WTC11 (cell line): ENCODE measurements at regions not wholly inside any gene's neighbourhood (a gene's known extent, or its start where the extent isn't known, plus 50 kb on each side); places are given as distances from the start of the nearest gene placed in this dataset.

Source experiments
- ATAC-seq: fragments of 200-7000 bp; cut with Tn5 transposase; 2 replicates; pipeline ENCODE4 v1.10.0; 2021; ENCODE audit warnings: mild to moderate bottlenecking, moderate library complexity
- CTCF ChIA-PET: fragments of 300-600 bp; sonication (Branson Sonifier 250); formaldehyde crosslinking; loops from one replicate; lab custom pipeline; 2021; ENCODE audit warnings: antibody characterized with exemption; lab: Charles Lee
- POLR2A ChIA-PET: fragments of 350-600 bp; sonication (Branson Sonifier 250); formaldehyde crosslinking; loops from one replicate; lab custom pipeline; 2021; ENCODE audit warnings: antibody characterized with exemption; lab: Charles Lee
- DNase-seq: peaks from one replicate; pipeline ENCODE4 v3.0.0; 2021; ENCODE audit warnings: low spot score
- H3K27ac Mint-ChIP-seq: 2 replicates; pipeline ENCODE4 v1.8.0; 2021; ENCODE audit warnings: mixed read lengths
- H3K27me3 Mint-ChIP-seq: 2 replicates; pipeline ENCODE4 v1.8.0; 2021; ENCODE audit warnings: low read depth, mild to moderate bottlenecking, moderate library complexity, mixed read lengths
- H3K36me3 Mint-ChIP-seq: 2 replicates; pipeline ENCODE4 v1.8.0; 2021; ENCODE audit warnings: mixed read lengths
- H3K4me1 Mint-ChIP-seq: 2 replicates; pipeline ENCODE4 v1.8.0; 2022; ENCODE audit warnings: mixed read lengths
- H3K4me3 Mint-ChIP-seq: 2 replicates; pipeline ENCODE4 v1.8.0; 2021; ENCODE audit warnings: mild to moderate bottlenecking, moderate library complexity, mixed read lengths
- H3K9me3 Mint-ChIP-seq: 2 replicates; pipeline ENCODE4 v1.8.0; 2021; ENCODE audit warnings: mixed read lengths
- ATF1 ChIP-seq: sonication (generic); formaldehyde crosslinking; IDR thresholded peaks from 2 replicates; pipeline ENCODE4 v1.8.1; 2023; ENCODE audit warnings: mild to moderate bottlenecking, moderate library complexity, missing genetic modification reagents
- EMX1 ChIP-seq: fragments of 250-450 bp; sonication (Bioruptor Pico); IDR thresholded peaks from 2 replicates; pipeline ENCODE4 v1.8.0; 2021; ENCODE audit warnings: mild to moderate bottlenecking
- FOXK1 ChIP-seq: sonication (generic); formaldehyde crosslinking; IDR thresholded peaks from 2 replicates; pipeline ENCODE4 v1.8.0; 2022; ENCODE audit warnings: mild to moderate bottlenecking, moderate library complexity, missing genetic modification reagents
- GABPB1 ChIP-seq: sonication (generic); formaldehyde crosslinking; IDR thresholded peaks from 2 replicates; pipeline ENCODE4 v1.8.1; 2023; ENCODE audit warnings: mild to moderate bottlenecking, missing genetic modification reagents
- NFYB ChIP-seq: sonication (generic); formaldehyde crosslinking; conservative IDR thresholded peaks from 2 replicates; pipeline ENCODE4 v1.8.0; 2022; ENCODE audit warnings: low read depth, missing genetic modification reagents
- OVOL2 ChIP-seq: fragments of 250-450 bp; sonication (Bioruptor Pico); IDR thresholded peaks from 2 replicates; pipeline ENCODE4 v1.9.0; 2021; ENCODE audit warnings: mild to moderate bottlenecking, borderline replicate concordance
- TP53 ChIP-seq: sonication (generic); formaldehyde crosslinking; IDR thresholded peaks from 2 replicates; pipeline ENCODE4 v1.8.1; 2023; ENCODE audit warnings: mild to moderate bottlenecking, missing genetic modification reagents
- ZNF138 ChIP-seq: sonication (generic); formaldehyde crosslinking; conservative IDR thresholded peaks from 2 replicates; pipeline ENCODE4 v1.8.1; 2022; ENCODE audit warnings: mild to moderate bottlenecking, moderate library complexity, missing genetic modification reagents
- ZNF232 ChIP-seq: sonication (generic); formaldehyde crosslinking; IDR thresholded peaks from 2 replicates; pipeline ENCODE4 v1.8.0; 2022; ENCODE audit warnings: mild to moderate bottlenecking, missing genetic modification reagents
- ZNF396 ChIP-seq: fragments of 250-450 bp; sonication (Bioruptor Pico); IDR thresholded peaks from 2 replicates; pipeline ENCODE4 v1.8.0; 2021; ENCODE audit warnings: mild to moderate bottlenecking, moderate library complexity, borderline replicate concordance
- TF ChIP-seq, protein P1 (sequence below): fragments of 250-450 bp; sonication (Bioruptor Pico); conservative IDR thresholded peaks from 2 replicates; pipeline ENCODE4 v1.9.0; 2021; ENCODE audit warnings: mild to moderate bottlenecking
- TF ChIP-seq, protein P2 (sequence below): sonication (generic); formaldehyde crosslinking; IDR thresholded peaks from 2 replicates; pipeline ENCODE4 v1.8.1; 2023; ENCODE audit warnings: mild to moderate bottlenecking, missing genetic modification reagents
- TF ChIP-seq, protein P3 (sequence below): fragments of 250-450 bp; sonication (Bioruptor Pico); IDR thresholded peaks from 2 replicates; pipeline ENCODE4 v2.1.2; 2022; ENCODE audit warnings: mild to moderate bottlenecking, moderate library complexity
- TF ChIP-seq, protein P4 (sequence below): sonication (generic); formaldehyde crosslinking; conservative IDR thresholded peaks from 2 replicates; pipeline ENCODE4 v1.8.1; 2022; ENCODE audit warnings: mild to moderate bottlenecking, missing genetic modification reagents
- TF ChIP-seq, protein P5 (sequence below): sonication (generic); formaldehyde crosslinking; IDR thresholded peaks from 2 replicates; pipeline ENCODE4 v1.8.0; 2022; ENCODE audit warnings: mild to moderate bottlenecking, missing genetic modification reagents
- TF ChIP-seq, protein P6 (sequence below): sonication (generic); formaldehyde crosslinking; IDR thresholded peaks from 2 replicates; pipeline ENCODE4 v1.8.0; 2022; ENCODE audit warnings: missing genetic modification reagents
- TF ChIP-seq, protein P7 (sequence below): sonication (generic); formaldehyde crosslinking; IDR thresholded peaks from 2 replicates; pipeline ENCODE4 v1.8.0; 2022; ENCODE audit warnings: mild to moderate bottlenecking, missing genetic modification reagents
- TF ChIP-seq, protein P8 (sequence below): sonication (generic); formaldehyde crosslinking; IDR thresholded peaks from 2 replicates; pipeline ENCODE4 v1.8.1; 2023; ENCODE audit warnings: mild to moderate bottlenecking, missing genetic modification reagents
- TF ChIP-seq, protein P9 (sequence below): sonication (generic); formaldehyde crosslinking; IDR thresholded peaks from 2 replicates; pipeline ENCODE4 v1.8.0; 2022; ENCODE audit warnings: mild to moderate bottlenecking, missing genetic modification reagents

DNA sequence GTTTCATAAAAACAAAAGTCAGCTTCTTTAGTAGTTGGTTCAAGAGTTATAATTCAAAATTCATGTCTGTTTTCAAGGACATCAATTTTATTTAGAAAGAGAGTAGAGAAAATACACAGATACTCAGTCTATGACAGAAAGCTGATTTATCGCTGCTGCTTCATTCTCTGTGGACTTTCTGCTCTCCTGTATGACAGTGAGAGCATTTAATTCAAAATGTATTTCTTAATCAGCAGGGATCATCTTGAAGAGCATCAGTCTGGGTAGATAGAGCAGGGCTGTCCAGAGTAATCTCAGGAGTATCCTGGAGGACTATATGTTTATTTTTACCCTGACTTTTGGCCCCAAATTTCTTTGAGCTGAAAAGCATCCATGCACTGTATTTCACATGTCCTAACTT is 1676.7 kb downstream of the REEP3 start (continued):
- TF ChIP-seq, protein P1, sequence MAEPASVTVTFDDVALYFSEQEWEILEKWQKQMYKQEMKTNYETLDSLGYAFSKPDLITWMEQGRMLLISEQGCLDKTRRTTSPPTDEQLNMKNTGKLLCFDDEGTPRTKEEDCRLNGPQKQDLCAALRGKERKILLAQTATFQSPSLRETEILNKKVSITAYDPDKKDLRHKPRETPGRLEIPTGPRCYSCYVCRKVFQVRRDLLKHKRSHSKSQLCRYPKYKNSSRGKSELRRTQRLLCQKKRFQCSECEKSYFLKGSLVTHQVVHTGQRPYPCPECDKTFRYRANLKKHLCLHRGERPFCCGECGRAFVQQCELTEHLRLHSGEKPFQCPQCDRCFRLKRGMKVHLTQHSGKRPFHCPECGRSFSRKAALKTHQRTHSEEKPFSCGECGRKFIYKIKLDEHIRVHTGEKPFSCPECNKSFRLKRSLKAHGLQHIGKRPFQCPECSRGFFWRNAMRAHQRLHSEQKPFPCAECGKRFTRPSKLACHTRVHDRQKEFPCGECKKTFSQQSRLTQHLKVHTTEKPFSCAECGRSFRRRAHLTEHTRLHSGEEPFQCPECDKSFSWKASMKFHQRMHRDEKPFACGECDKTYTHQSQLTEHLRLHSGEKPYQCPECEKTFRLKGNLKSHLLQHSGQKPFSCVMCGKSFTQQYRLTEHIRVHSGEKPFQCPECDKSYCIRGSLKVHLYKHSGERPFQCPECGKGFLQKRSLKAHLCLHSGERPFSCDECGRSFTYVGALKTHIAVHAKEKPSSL (CRISPR knock-in tag): no peak
- TF ChIP-seq NFYB (CRISPR knock-in tag) (no peak), ZNF232 (CRISPR knock-in tag) (no peak), EMX1 (no peak), ZNF396 (CRISPR knock-in tag) (no peak)
- TF ChIP-seq, protein P2, sequence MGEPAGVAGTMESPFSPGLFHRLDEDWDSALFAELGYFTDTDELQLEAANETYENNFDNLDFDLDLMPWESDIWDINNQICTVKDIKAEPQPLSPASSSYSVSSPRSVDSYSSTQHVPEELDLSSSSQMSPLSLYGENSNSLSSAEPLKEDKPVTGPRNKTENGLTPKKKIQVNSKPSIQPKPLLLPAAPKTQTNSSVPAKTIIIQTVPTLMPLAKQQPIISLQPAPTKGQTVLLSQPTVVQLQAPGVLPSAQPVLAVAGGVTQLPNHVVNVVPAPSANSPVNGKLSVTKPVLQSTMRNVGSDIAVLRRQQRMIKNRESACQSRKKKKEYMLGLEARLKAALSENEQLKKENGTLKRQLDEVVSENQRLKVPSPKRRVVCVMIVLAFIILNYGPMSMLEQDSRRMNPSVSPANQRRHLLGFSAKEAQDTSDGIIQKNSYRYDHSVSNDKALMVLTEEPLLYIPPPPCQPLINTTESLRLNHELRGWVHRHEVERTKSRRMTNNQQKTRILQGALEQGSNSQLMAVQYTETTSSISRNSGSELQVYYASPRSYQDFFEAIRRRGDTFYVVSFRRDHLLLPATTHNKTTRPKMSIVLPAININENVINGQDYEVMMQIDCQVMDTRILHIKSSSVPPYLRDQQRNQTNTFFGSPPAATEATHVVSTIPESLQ (CRISPR knock-in tag): no peak
- TF ChIP-seq, protein P3, sequence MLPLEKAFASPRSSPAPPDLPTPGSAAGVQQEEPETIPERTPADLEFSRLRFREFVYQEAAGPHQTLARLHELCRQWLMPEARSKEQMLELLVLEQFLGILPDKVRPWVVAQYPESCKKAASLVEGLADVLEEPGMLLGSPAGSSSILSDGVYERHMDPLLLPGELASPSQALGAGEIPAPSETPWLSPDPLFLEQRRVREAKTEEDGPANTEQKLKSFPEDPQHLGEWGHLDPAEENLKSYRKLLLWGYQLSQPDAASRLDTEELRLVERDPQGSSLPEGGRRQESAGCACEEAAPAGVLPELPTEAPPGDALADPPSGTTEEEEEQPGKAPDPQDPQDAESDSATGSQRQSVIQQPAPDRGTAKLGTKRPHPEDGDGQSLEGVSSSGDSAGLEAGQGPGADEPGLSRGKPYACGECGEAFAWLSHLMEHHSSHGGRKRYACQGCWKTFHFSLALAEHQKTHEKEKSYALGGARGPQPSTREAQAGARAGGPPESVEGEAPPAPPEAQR (CRISPR knock-in tag): no peak
- TF ChIP-seq, protein P4, sequence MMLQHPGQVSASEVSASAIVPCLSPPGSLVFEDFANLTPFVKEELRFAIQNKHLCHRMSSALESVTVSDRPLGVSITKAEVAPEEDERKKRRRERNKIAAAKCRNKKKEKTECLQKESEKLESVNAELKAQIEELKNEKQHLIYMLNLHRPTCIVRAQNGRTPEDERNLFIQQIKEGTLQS (CRISPR knock-in tag): no peak
- TF ChIP-seq, protein P5, sequence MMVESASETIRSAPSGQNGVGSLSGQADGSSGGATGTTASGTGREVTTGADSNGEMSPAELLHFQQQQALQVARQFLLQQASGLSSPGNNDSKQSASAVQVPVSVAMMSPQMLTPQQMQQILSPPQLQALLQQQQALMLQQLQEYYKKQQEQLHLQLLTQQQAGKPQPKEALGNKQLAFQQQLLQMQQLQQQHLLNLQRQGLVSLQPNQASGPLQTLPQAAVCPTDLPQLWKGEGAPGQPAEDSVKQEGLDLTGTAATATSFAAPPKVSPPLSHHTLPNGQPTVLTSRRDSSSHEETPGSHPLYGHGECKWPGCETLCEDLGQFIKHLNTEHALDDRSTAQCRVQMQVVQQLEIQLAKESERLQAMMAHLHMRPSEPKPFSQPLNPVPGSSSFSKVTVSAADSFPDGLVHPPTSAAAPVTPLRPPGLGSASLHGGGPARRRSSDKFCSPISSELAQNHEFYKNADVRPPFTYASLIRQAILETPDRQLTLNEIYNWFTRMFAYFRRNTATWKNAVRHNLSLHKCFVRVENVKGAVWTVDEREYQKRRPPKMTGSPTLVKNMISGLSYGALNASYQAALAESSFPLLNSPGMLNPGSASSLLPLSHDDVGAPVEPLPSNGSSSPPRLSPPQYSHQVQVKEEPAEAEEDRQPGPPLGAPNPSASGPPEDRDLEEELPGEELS (CRISPR knock-in tag): no peak
- TF ChIP-seq, protein P6, sequence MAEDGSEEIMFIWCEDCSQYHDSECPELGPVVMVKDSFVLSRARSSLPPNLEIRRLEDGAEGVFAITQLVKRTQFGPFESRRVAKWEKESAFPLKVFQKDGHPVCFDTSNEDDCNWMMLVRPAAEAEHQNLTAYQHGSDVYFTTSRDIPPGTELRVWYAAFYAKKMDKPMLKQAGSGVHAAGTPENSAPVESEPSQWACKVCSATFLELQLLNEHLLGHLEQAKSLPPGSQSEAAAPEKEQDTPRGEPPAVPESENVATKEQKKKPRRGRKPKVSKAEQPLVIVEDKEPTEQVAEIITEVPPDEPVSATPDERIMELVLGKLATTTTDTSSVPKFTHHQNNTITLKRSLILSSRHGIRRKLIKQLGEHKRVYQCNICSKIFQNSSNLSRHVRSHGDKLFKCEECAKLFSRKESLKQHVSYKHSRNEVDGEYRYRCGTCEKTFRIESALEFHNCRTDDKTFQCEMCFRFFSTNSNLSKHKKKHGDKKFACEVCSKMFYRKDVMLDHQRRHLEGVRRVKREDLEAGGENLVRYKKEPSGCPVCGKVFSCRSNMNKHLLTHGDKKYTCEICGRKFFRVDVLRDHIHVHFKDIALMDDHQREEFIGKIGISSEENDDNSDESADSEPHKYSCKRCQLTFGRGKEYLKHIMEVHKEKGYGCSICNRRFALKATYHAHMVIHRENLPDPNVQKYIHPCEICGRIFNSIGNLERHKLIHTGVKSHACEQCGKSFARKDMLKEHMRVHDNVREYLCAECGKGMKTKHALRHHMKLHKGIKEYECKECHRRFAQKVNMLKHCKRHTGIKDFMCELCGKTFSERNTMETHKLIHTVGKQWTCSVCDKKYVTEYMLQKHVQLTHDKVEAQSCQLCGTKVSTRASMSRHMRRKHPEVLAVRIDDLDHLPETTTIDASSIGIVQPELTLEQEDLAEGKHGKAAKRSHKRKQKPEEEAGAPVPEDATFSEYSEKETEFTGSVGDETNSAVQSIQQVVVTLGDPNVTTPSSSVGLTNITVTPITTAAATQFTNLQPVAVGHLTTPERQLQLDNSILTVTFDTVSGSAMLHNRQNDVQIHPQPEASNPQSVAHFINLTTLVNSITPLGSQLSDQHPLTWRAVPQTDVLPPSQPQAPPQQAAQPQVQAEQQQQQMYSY: no peak
- TF ChIP-seq, protein P7, sequence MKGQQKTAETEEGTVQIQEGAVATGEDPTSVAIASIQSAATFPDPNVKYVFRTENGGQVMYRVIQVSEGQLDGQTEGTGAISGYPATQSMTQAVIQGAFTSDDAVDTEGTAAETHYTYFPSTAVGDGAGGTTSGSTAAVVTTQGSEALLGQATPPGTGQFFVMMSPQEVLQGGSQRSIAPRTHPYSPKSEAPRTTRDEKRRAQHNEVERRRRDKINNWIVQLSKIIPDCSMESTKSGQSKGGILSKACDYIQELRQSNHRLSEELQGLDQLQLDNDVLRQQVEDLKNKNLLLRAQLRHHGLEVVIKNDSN (CRISPR knock-in tag): no peak

DNA sequence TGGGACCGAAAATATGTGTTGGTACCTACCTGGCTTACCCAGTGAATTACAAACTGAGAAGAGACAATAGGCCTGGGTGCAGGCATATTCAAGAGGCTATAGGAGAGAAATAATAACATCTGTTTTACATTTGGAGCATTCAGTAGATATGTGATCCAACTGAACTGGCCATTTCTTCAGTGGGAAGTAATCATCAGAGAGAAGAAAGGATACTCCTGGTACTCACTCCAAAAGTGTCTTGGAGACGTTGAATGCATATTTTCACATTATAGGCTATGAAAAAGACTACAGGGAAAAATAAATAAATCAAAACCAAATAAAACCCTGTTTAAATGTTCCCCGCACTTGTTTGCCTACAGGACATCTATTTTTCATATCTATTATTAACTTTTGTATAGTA is 1680.3 kb downstream of the REEP3 start:
- no peak for DNase-seq
- no peaks in the 10 kb centered on the region for H3K27me3 Mint-ChIP-seq
- no peaks in the 10 kb centered on the region for H3K4me1 Mint-ChIP-seq
- no peak overlapping the region for H3K27ac Mint-ChIP-seq
- no peak overlapping the region for H3K4me3 Mint-ChIP-seq
- no peaks in the 10 kb centered on the region for H3K9me3 Mint-ChIP-seq
- no peak for ATAC-seq
- H3K36me3 Mint-ChIP-seq: no peaks in the 10 kb centered on the region
- ChIA-PET CTCF (no interaction called here), POLR2A (no interaction called here)
- TF ChIP-seq OVOL2 (CRISPR knock-in tag) (no peak), ZNF138 (CRISPR knock-in tag) (no peak), GABPB1 (CRISPR knock-in tag) (no peak), ATF1 (CRISPR knock-in tag) (no peak), FOXK1 (CRISPR knock-in tag) (no peak), TP53 (CRISPR knock-in tag) (no peak)
- TF ChIP-seq, protein P8, sequence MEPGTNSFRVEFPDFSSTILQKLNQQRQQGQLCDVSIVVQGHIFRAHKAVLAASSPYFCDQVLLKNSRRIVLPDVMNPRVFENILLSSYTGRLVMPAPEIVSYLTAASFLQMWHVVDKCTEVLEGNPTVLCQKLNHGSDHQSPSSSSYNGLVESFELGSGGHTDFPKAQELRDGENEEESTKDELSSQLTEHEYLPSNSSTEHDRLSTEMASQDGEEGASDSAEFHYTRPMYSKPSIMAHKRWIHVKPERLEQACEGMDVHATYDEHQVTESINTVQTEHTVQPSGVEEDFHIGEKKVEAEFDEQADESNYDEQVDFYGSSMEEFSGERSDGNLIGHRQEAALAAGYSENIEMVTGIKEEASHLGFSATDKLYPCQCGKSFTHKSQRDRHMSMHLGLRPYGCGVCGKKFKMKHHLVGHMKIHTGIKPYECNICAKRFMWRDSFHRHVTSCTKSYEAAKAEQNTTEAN (CRISPR knock-in tag): no peak
- TF ChIP-seq, protein P4 (CRISPR knock-in tag): no peak
- TF ChIP-seq, protein P9, sequence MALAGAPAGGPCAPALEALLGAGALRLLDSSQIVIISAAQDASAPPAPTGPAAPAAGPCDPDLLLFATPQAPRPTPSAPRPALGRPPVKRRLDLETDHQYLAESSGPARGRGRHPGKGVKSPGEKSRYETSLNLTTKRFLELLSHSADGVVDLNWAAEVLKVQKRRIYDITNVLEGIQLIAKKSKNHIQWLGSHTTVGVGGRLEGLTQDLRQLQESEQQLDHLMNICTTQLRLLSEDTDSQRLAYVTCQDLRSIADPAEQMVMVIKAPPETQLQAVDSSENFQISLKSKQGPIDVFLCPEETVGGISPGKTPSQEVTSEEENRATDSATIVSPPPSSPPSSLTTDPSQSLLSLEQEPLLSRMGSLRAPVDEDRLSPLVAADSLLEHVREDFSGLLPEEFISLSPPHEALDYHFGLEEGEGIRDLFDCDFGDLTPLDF: no peak
